Cardiac septum (tissue), 1 donor: ENCODE measurements at regions not wholly inside any gene's neighbourhood (a gene's known extent, or its start where the extent isn't known, plus 50 kb on each side); places are given as distances from the start of the nearest gene placed in this dataset.

Experiments used
- DNase-seq: peaks from one replicate; pipeline ENCODE4 v3.0.0-alpha.2; 2020; ENCODE audit warnings: low spot score
- intact Hi-C: fragments of 100-400 bp; cut with DNase I; formaldehyde crosslinking; loops from one replicate; pipeline ENCODE4 v1.14.0; 2022
- donor health status: DM: no; HTN: no; CAD: no.

GRCh38 chr2:120568089-120568974, 167.3 kb upstream of the GLI2 start:
- DNase-seq = no peak
- intact Hi-C loops = loop anchor here (5.0 kb wide), 1 partner anchor 109 kb away; no protein-coding TSS in a partner anchor

- DNase-seq = no peak
- intact Hi-C loops = loop anchor here (5.0 kb wide), 1 partner anchor 108 kb away; no protein-coding TSS in a partner anchor
Measured at GRCh38 chr2:120568975-120569268, 166.7 kb upstream of the GLI2 start.

- no peak for DNase-seq
Measured at GRCh38 chr2:120570001-120570400, 165.7 kb upstream of the GLI2 start.

GRCh38 chr2:120570546-120570945, 165.1 kb upstream of the GLI2 start:
- DNase-seq = no peak
- intact Hi-C loops = no loop called here

More at GRCh38 chr2:120570001-120570400, 165.7 kb upstream of the GLI2 start:
- intact Hi-C loops = no loop called here

- no peak for DNase-seq
- intact Hi-C loops = no loop called here
Measured at GRCh38 chr2:120571015-120571728, 164.5 kb upstream of the GLI2 start.

- no peak for DNase-seq
- intact Hi-C loops = no loop called here
Measured at GRCh38 chr2:120572226-120572625, 163.4 kb upstream of the GLI2 start.

- DNase-seq = no peak
- intact Hi-C loops = no loop called here
Measured at GRCh38 chr2:120574620-120575019, 161.0 kb upstream of the GLI2 start.

GRCh38 chr2:120575966-120576365, 159.7 kb upstream of the GLI2 start:
- DNase-seq = no peak
- intact Hi-C loops = no loop called here

- DNase-seq = no peak
- intact Hi-C loops = no loop called here
Measured at GRCh38 chr2:120576509-120577474, 158.9 kb upstream of the GLI2 start.

GRCh38 chr2:120577721-120578295, 157.9 kb upstream of the GLI2 start:
- no peak for DNase-seq
- intact Hi-C loops = no loop called here

- DNase-seq = no peak
- intact Hi-C loops = no loop called here
Measured at GRCh38 chr2:120578576-120579352, 156.9 kb upstream of the GLI2 start.

GRCh38 chr2:120579916-120580685, 155.6 kb upstream of the GLI2 start:
- intact Hi-C loops = no loop called here
- DNase-seq = no peak

GRCh38 chr2:120580709-120581108, 155.0 kb upstream of the GLI2 start:
- intact Hi-C loops = no loop called here
- DNase-seq = no peak

GRCh38 chr2:120583121-120583520, 152.5 kb upstream of the GLI2 start:
- no peak for DNase-seq
- intact Hi-C loops = no loop called here

- DNase-seq = no peak
- intact Hi-C loops = no loop called here
Measured at GRCh38 chr2:120583851-120584570, 151.7 kb upstream of the GLI2 start.

- intact Hi-C loops = no loop called here
- no peak for DNase-seq
Measured at GRCh38 chr2:120586507-120587278, 149.0 kb upstream of the GLI2 start.
